Activated CD8-positive, alpha-beta memory T cell treated with anti-CD3 and anti-CD28 coated beads, Interleukin-2, amount 50 U/mL, for 1 hour (primary cell): ENCODE measurements at regions not wholly inside any gene's neighbourhood (a gene's known extent, or its start where the extent isn't known, plus 50 kb on each side); places are given as distances from the start of the nearest gene placed in this dataset.

Experiments
- DNase-seq: peaks from one replicate; pipeline ENCODE4 v3.0.0-alpha.2; 2020; ENCODE audit errors: extremely low read depth

- DNase-seq, result no peak
These were observed 498.6 kb downstream of the EFNB2 start for GRCh38 chr13:106036870-106037269.

GRCh38 chr13:106034201-106034600, 501.3 kb downstream of the EFNB2 start:
- DNase-seq, result no peak

GRCh38 chr13:106033659-106034058, 501.8 kb downstream of the EFNB2 start:
- no peak for DNase-seq

DNA sequence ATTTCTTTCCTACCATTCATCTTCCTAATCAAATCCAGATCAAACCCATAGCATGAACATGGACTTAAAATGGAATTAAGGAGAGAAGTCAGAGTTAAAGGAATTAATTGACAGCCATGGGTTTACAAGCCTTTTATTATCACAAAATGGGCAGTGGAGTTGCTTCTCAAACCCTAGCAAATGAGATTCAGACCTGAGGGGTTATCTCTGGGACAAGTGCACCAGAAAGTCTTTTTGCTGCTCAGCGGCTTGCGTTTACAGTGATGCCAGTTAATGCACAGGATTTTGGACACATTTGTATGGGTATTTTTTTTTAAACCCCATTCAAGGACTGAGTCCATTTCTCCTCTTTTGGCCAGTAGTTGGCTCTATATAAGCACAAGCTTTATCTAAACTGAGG, 503.0 kb downstream of the EFNB2 start:
- DNase-seq, result no peak

DNA sequence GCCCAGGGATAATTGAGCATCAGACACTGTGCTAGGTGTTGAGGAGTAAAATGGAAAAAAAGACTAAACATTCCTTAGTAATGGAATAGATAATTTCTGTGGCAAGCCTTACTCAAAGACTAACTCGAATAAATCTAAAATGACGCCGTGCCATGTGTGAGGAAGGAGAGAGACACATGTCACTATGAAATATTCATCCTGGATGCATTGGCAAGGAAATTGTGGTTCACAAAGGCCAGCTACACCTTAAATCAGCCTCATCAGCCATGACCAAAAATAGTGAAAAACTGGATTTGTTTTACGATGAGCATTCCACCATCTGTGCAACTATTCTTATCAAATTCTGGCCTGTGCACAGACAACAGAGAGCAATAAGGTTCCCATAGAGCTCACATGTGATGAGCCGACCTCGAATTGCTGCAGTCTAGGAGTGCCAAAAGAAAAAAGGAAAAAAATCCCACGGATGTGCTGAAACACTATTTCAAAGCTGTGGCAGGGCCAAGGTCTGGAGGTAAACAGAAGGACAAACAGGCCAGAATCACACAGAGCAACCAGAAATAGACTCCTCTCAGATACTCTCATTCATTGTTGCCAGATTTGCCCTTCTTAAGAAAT, 505.7 kb downstream of the EFNB2 start:
- DNase-seq, result no peak

DNA sequence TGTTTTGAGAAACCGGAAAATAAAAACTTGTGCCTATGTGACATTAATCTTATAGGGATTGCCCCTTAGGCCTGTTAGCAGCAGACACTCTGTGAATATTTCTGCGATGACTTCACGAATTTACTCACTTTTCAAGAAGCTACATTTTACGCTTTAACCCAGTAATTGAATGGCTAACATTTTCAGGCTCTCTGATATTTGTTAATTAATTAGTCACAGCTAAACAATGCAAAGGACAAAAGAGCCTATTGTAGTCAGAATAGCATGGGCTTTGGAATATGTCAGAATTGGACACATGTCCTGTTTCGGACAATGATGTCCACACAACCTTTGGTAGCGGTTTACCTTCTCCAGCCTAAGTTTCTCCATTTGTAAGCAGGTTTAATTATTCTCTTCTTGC, 506.6 kb downstream of the EFNB2 start:
- no peak for DNase-seq

GRCh38 chr13:106011600-106011999, 523.9 kb downstream of the EFNB2 start:
- DNase-seq, result no peak

DNA sequence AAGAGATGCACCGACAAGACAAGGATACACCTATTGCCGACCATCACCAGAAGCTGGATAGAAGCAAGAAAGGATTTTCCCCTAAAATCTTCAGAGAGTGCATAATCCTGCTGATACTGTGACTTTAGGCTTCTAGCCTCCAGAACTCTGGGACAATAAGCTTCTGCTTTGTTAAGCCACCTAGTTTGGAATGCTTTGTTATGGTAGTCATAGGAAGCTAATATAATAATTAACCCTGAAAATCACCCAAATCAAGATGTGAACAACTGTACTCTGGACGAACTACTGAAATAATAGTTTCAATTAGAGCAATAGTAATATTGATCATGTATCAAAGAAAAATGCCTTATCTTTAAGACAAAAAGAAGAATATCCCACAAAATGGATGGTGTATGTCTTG, 524.6 kb downstream of the EFNB2 start:
- no peak for DNase-seq

GRCh38 chr13:106008540-106008939, 526.9 kb downstream of the EFNB2 start:
- DNase-seq, result no peak

- DNase-seq, result no peak
These were observed 528.3 kb downstream of the EFNB2 start for GRCh38 chr13:106007156-106007555.

GRCh38 chr13:106003651-106004050, 531.8 kb downstream of the EFNB2 start:
- DNase-seq, result no peak

- DNase-seq, result no peak
These were observed 534.0 kb downstream of the EFNB2 start for GRCh38 chr13:106001443-106001842.

- no peak for DNase-seq
These were observed 537.6 kb downstream of the EFNB2 start for GRCh38 chr13:105997581-105998550.

GRCh38 chr13:105996391-105997025, 539.0 kb downstream of the EFNB2 start:
- DNase-seq, result no peak

- DNase-seq, result no peak
These were observed 541.1 kb downstream of the EFNB2 start for GRCh38 chr13:105994340-105994739.

GRCh38 chr13:105991622-105992277, 543.7 kb downstream of the EFNB2 start:
- DNase-seq, result no peak

- DNase-seq, result no peak
These were observed 544.3 kb downstream of the EFNB2 start for GRCh38 chr13:105991131-105991530.

- DNase-seq, result no peak
These were observed 545.1 kb downstream of the EFNB2 start for GRCh38 chr13:105990256-105990958.

DNA sequence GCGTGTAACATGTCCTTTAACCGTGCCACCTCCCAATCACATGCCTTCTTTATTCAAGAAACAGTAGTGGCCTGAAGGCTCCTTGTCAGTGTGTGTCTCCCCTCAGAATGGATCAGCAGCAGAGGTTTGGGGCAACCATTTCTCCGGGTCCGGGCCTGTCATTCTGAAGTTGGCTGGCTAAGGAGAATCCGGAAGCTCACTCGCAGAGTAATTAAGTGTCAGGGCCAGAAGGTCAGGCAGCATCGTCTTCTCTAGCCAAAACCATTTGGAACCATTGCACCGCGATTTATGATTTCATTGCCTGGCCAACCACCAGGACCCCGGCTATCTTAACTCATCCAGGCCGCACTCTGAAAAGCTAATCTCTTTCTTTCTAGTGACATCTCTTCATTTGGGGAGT, 550.8 kb downstream of the EFNB2 start:
- no peak for DNase-seq

DNA sequence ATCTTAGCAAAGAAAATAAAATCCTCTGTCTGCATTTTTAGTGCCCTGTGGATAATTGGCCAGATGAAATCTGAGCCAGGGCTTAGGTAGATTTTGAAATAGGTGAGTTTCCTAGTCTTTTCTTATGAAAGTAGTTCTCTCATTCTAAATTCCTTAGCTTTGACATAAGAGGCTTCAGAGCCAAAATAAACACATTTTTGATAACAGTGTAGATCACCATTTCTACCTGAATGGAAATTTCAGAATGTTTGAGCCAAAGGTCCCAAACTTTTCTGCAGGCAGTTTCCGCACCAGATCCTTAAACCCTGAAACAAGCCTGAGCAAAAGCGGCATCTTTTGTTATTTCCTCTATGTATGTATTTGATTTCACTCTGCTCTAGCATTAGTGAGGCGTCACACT, 551.2 kb downstream of the EFNB2 start:
- no peak for DNase-seq

- no peak for DNase-seq
These were observed 553.1 kb downstream of the EFNB2 start for GRCh38 chr13:105982219-105982930.
